Vagina (tissue), 2 donors: ENCODE measurements at regions not wholly inside any gene's neighbourhood (a gene's known extent, or its start where the extent isn't known, plus 50 kb on each side); places are given as distances from the start of the nearest gene placed in this dataset.

Experiments
- DNase-seq, 2 donors: peaks; one replicate each; pipeline ENCODE4 v3.0.0-alpha.2; 2017; ENCODE audit errors: extremely low spot score in 2 of 2
- H3K27ac ChIP-seq: fragments of 200-600 bp; sonication (generic); one replicate; pipeline ENCODE4 v1.5.1; 2019
- H3K27me3 ChIP-seq: fragments of 200-600 bp; sonication (generic); one replicate; pipeline ENCODE4 v1.5.1; 2019
- H3K36me3 ChIP-seq, 2 donors: fragments of 200-600 bp; sonication (generic); one replicate each; pipeline ENCODE4 v1.5.1; 2017 to 2019
- H3K4me1 ChIP-seq: fragments of 200-600 bp; sonication (generic); one replicate; pipeline ENCODE4 v1.5.1; 2019
- H3K4me3 ChIP-seq, 2 donors: fragments of 200-600 bp; sonication (generic); 1 replicate in 1 of 2; 2 replicates in 1 of 2; pipeline ENCODE4 v1.5.1; 2016 to 2019
- H3K9me3 ChIP-seq: fragments of 200-600 bp; sonication (generic); one replicate; pipeline ENCODE4 v1.5.1; 2019
- POLR2A ChIP-seq, 2 donors: fragments of 450-650 bp; IDR thresholded peaks; one replicate each; pipeline ENCODE4 v1.6.1; 2017; ENCODE audit warnings: antibody characterized with exemption in 2 of 2, mild to moderate bottlenecking in 2 of 2, moderate library complexity in 2 of 2
- POLR2AphosphoS5 ChIP-seq, 2 donors: sonication (generic); formaldehyde crosslinking; IDR thresholded peaks; one replicate each; pipeline ENCODE4 v1.9.0; 2017; ENCODE audit warnings: antibody characterized with exemption in 2 of 2, mild to moderate bottlenecking in 2 of 2, low read depth in 1 of 2; ENCODE audit not compliant: insufficient read depth in 1 of 2
- intact Hi-C: fragments of 100-400 bp; cut with DNase I; formaldehyde crosslinking; loops from one replicate; pipeline ENCODE4 v1.15.1; 2023
- TF ChIP-seq, protein P1 (sequence below), 3 experiments: fragments of 450-650 bp in 2 of 3; fragments of 200-600 bp in 1 of 3; sonication (generic) in 1 of 3; IDR thresholded peaks; one replicate each; pipeline ENCODE4 v1.5.1; 2017 to 2019; ENCODE audit warnings: antibody characterized with exemption in 3 of 3, mild to moderate bottlenecking in 2 of 3, moderate library complexity in 2 of 3

DNA sequence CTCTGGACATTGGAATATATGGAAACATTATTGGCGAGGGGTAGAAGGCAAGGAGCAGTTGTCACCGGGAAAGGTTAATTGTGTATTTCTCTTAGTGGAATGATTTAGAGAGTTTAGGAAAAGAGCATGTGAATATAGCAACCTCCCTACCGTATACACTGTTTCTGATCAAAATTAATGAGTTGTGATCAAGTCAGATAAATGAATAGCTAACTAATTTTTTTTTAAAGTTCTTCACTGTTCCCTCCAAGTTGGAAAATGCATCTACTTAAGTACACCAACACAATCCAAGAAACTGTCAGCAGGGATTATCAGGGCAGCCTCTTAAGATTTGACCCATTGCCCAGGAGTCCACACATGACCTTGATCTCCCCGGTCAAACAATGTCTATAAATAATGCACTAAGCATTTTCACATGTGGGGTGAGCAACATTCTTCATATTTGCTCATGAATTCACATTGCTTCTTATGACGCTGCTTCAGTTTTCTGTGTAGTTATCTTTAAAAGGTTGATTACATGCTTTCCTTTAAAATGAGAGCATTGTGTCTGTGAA, 680.8 kb upstream of the NRSN1 start:
- Histone ChIP-seq H3K27ac (no peak overlapping the region), H3K36me3 (no peaks in the 10 kb centered on the region), H3K27me3 (no peaks in the 10 kb centered on the region), H3K4me3 (no peak overlapping the region), H3K9me3 (no peaks in the 10 kb centered on the region), H3K4me1 (peaks cover 17% of the 10 kb centered on the region)
- intact Hi-C loops = no loop called here
- TF ChIP-seq POLR2A (IDR thresholded peaks at IDR 0.05) (no peak), POLR2AphosphoS5 (IDR thresholded peaks at IDR 0.05; ENCODE audit: insufficient read depth in 1 of 2, low read depth in 1 of 2) (no peak)
- TF ChIP-seq, protein P1, sequence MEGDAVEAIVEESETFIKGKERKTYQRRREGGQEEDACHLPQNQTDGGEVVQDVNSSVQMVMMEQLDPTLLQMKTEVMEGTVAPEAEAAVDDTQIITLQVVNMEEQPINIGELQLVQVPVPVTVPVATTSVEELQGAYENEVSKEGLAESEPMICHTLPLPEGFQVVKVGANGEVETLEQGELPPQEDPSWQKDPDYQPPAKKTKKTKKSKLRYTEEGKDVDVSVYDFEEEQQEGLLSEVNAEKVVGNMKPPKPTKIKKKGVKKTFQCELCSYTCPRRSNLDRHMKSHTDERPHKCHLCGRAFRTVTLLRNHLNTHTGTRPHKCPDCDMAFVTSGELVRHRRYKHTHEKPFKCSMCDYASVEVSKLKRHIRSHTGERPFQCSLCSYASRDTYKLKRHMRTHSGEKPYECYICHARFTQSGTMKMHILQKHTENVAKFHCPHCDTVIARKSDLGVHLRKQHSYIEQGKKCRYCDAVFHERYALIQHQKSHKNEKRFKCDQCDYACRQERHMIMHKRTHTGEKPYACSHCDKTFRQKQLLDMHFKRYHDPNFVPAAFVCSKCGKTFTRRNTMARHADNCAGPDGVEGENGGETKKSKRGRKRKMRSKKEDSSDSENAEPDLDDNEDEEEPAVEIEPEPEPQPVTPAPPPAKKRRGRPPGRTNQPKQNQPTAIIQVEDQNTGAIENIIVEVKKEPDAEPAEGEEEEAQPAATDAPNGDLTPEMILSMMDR (IDR thresholded peaks at IDR 0.05) = no peak
- DNase-seq = no peak

DNA sequence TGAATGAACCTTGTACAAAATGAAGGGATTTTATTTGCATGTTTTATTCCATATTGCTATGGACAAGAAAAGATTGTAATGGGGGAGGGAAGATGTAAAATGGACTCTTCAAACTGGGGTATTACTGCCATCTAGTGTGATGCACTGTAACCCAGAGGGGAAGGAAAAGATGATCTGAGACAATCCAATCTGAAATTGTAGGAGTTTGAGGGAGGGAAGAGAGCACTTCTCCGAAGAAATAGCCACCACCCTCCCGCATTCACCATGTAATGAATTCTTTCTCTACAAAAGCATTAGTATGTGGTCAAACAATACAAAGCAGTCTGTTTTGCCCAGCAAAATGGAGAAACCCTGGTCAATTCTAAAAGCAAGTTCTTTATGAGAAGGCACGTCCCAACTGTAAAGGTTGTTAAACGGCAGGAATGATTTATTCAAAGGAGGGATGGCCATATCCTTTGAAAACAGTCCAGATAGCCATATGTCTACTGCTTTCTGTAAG, 679.5 kb upstream of the NRSN1 start:
- TF ChIP-seq POLR2A (IDR thresholded peaks at IDR 0.05) (no peak), POLR2AphosphoS5 (IDR thresholded peaks at IDR 0.05; ENCODE audit: insufficient read depth in 1 of 2, low read depth in 1 of 2) (no peak)
- TF ChIP-seq, protein P1 (IDR thresholded peaks at IDR 0.05) = no peak
- Histone ChIP-seq H3K27ac (no peak overlapping the region), H3K4me3 (no peak overlapping the region), H3K36me3 (no peaks in the 10 kb centered on the region), H3K27me3 (no peaks in the 10 kb centered on the region), H3K9me3 (no peaks in the 10 kb centered on the region), H3K4me1 (peaks cover 17% of the 10 kb centered on the region)
- intact Hi-C loops = no loop called here
- DNase-seq = no peak

DNA sequence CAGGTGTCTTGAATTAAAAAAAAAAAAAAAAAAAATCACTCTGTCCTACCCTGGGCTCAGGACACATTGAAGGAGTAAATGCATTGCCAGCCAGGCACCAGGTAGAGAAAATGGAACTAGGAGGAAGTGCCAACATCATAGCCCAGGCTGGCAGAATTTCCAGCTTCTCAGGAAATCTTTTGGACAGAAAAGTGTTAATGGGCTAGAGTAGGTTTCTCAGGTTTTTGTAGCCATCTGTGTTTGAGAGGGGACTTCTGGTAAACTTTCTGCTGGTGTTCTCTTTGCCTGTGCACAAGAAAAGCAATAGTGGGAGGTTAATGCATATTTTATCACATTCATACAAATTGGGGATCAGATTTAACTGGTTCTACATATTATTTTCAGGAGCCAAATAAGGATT, 678.3 kb upstream of the NRSN1 start:
- Histone ChIP-seq H3K4me3 (no peak overlapping the region), H3K27me3 (no peaks in the 10 kb centered on the region), H3K27ac (no peak overlapping the region), H3K9me3 (no peaks in the 10 kb centered on the region), H3K36me3 (no peaks in the 10 kb centered on the region), H3K4me1 (peaks cover 17% of the 10 kb centered on the region)
- DNase-seq = no peak
- TF ChIP-seq, protein P1 (IDR thresholded peaks at IDR 0.05) = no peak
- TF ChIP-seq POLR2AphosphoS5 (IDR thresholded peaks at IDR 0.05; ENCODE audit: insufficient read depth in 1 of 2, low read depth in 1 of 2) = no peak
- no peak for TF ChIP-seq POLR2A (IDR thresholded peaks at IDR 0.05)
- intact Hi-C loops = no loop called here

DNA sequence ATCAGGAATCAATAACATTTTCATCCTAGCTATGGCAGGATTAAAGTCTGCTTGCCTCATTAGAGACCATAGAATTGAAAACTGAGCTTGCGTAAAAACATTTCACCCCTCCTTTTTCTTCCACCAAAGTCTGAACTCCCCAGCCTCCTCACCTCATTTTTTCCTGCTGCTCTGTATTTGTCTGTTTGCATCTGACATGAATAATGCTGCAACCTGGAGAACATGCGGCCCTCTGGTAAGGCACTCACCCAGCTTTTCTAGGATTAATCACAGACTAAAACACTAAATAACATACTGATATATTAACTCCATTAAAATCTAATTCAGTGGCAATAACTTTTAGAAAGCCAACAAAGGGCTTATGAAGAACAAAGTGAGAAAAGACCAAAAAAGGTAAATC, 677.7 kb upstream of the NRSN1 start:
- no peak overlapping the region for H3K27ac ChIP-seq
- H3K4me1 ChIP-seq = peaks cover 17% of the 10 kb centered on the region
- DNase-seq = no peak
- H3K36me3 ChIP-seq = no peaks in the 10 kb centered on the region
- H3K4me3 ChIP-seq = no peak overlapping the region
- H3K9me3 ChIP-seq = no peaks in the 10 kb centered on the region
- intact Hi-C loops = no loop called here
- TF ChIP-seq POLR2A (IDR thresholded peaks at IDR 0.05) (no peak), POLR2AphosphoS5 (IDR thresholded peaks at IDR 0.05; ENCODE audit: insufficient read depth in 1 of 2, low read depth in 1 of 2) (no peak)
- TF ChIP-seq, protein P1 (IDR thresholded peaks at IDR 0.05) = no peak
- no peaks in the 10 kb centered on the region for H3K27me3 ChIP-seq

DNA sequence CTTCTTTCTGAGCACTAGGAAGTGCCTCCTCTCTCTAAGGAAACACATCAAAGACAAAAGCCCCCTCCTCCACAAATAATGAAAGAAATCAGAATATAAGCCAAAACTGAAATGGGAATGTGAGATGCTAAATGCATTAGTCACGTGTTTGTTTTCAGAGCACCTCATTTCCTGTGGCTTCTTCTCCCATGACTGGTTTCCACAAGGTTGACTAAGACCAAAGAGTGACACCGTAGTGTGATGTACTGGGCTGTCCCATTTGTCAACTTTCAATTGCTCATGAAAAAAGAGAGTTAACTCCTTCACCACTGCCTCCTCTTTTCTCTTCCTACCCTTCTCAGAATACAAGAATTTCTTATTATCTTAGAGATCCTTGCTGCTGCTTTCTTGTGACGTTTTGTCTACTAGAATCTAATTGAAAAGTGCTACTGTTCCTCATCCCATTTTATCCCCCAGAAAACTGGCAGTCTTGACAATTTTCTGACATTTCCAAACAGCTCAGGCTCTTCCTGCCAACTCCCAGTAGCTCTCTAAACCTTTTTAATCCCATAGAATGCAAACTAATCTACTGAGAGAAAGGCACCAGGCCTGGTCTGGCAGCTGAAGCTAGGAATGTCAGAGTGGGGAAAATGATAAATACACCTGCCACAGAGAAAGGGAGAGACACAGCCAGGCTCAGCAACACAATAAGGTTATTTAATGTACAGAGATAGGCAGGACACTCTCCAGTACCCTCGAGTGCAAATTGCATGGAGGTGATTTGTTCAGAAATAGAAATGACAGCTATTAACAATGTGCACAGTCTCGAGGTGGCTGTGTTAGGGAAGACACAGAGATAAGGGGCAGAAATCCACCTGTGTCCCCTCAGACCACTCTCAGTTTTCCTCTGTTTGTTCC, 671.7 kb upstream of the NRSN1 start:
- DNase-seq = no peak
- Histone ChIP-seq H3K36me3 (no peaks in the 10 kb centered on the region), H3K9me3 (no peaks in the 10 kb centered on the region), H3K4me3 (no peak overlapping the region), H3K27me3 (no peaks in the 10 kb centered on the region), H3K4me1 (no peaks in the 10 kb centered on the region), H3K27ac (no peak overlapping the region)
- TF ChIP-seq POLR2AphosphoS5 (IDR thresholded peaks at IDR 0.05; ENCODE audit: insufficient read depth in 1 of 2, low read depth in 1 of 2) (no peak), POLR2A (IDR thresholded peaks at IDR 0.05) (no peak)
- TF ChIP-seq, protein P1 (IDR thresholded peaks at IDR 0.05) = no peak
- intact Hi-C loops = no loop called here
